Inferior parietal cortex (tissue), 1 donor: ENCODE measurements at regions not wholly inside any gene's neighbourhood (a gene's known extent, or its start where the extent isn't known, plus 50 kb on each side); places are given as distances from the start of the nearest gene placed in this dataset.

Experiments used
- DNase-seq: peaks from one replicate; pipeline ENCODE4 v3.0.0-alpha.2; 2016; ENCODE audit errors: extremely low spot score

GRCh38 chr13:44093607-44094564, 214.2 kb downstream of the LACC1 start:
- DNase-seq: no peak

GRCh38 chr13:44096901-44097300, 217.2 kb downstream of the LACC1 start:
- DNase-seq: no peak

GRCh38 chr13:44098559-44098958, 218.9 kb downstream of the LACC1 start:
- DNase-seq: no peak

- DNase-seq: no peak
Observed at GRCh38 chr13:44101347-44102083, 221.8 kb downstream of the LACC1 start.

- DNase-seq: peak; percentile 64
Observed at GRCh38 chr13:44103429-44104196, 223.9 kb downstream of the LACC1 start.

- no peak for DNase-seq
Observed at GRCh38 chr13:44104197-44104490, 224.4 kb downstream of the LACC1 start.

GRCh38 chr13:44104969-44105368, 225.3 kb downstream of the LACC1 start:
- no peak for DNase-seq

- DNase-seq: no peak
Observed at GRCh38 chr13:44106266-44107152, 226.8 kb downstream of the LACC1 start.

GRCh38 chr13:44107357-44108121, 227.8 kb downstream of the LACC1 start:
- DNase-seq: no peak

- no peak for DNase-seq
Observed at GRCh38 chr13:44108331-44108858, 228.7 kb downstream of the LACC1 start.

GRCh38 chr13:44110091-44110621, 230.5 kb downstream of the LACC1 start:
- no peak for DNase-seq

GRCh38 chr13:44111701-44112100, 232.0 kb downstream of the LACC1 start:
- no peak for DNase-seq

- DNase-seq: no peak
Observed at GRCh38 chr13:44112700-44113329, 233.1 kb downstream of the LACC1 start.

GRCh38 chr13:44116562-44117332, 237.0 kb downstream of the LACC1 start:
- no peak for DNase-seq

- no peak for DNase-seq
Observed at GRCh38 chr13:44117351-44117750, 237.6 kb downstream of the LACC1 start.

- DNase-seq: no peak
Observed at GRCh38 chr13:44117816-44118215, 238.1 kb downstream of the LACC1 start.

- no peak for DNase-seq
Observed at GRCh38 chr13:44118881-44119280, 239.2 kb downstream of the LACC1 start.

- DNase-seq: no peak
Observed at GRCh38 chr13:44120043-44120442, 240.3 kb downstream of the LACC1 start.
